ENCODE measurements at regions not wholly inside any gene's neighbourhood (a gene's known extent, or its start where the extent isn't known, plus 50 kb on each side); places are given as distances from the start of the nearest gene placed in this dataset.

DNA sequence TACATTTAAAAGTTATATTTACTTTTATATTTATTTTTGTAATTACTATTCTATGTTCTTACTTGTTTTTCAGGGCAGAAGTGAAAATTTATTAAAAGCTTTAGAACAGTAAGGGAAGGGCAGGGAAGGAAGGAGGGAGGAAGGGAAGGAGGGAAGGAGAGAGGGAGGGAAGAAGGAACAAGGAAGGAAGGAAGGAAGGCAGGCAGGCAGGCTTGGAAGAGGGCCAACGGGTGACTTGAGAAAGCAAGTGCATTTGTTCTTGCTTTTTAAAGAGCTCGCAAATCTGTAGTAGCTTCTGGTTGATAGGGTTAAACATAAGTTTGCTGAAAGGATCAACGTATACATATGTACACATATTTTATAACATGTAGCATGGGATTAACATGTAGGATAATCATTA lies 725.3 kb upstream of the FZD8 start:
- DNase-seq (no peak), ATAC-seq (no peak)
- no peak overlapping the region for H3K4me3 Mint-ChIP-seq
- 73% methylated on average over 1 of the region's 3 CpGs for WGBS (ENCODE audit: insufficient coverage)
- Histone ChIP-seq H3K9me3 (ENCODE audit: control insufficient read depth, insufficient read depth, low read length) (peaks cover 4% of the 10 kb centered on the region), H3K36me3 (ENCODE audit: control insufficient read depth, insufficient read depth, low read length) (no peaks in the 10 kb centered on the region), H3K4me1 (ENCODE audit: control insufficient read depth, insufficient read depth, low read length) (peaks cover 5% of the 10 kb centered on the region), H3K4me3 (ENCODE audit: low read length) (no peak overlapping the region), H3K27ac (ENCODE audit: low read length) (no peak overlapping the region), H3K27me3 (ENCODE audit: control insufficient read depth, insufficient read depth, low read length) (no peaks in the 10 kb centered on the region)
- H3K27ac Mint-ChIP-seq: no peak overlapping the region
- TF ChIP-seq, protein P1, sequence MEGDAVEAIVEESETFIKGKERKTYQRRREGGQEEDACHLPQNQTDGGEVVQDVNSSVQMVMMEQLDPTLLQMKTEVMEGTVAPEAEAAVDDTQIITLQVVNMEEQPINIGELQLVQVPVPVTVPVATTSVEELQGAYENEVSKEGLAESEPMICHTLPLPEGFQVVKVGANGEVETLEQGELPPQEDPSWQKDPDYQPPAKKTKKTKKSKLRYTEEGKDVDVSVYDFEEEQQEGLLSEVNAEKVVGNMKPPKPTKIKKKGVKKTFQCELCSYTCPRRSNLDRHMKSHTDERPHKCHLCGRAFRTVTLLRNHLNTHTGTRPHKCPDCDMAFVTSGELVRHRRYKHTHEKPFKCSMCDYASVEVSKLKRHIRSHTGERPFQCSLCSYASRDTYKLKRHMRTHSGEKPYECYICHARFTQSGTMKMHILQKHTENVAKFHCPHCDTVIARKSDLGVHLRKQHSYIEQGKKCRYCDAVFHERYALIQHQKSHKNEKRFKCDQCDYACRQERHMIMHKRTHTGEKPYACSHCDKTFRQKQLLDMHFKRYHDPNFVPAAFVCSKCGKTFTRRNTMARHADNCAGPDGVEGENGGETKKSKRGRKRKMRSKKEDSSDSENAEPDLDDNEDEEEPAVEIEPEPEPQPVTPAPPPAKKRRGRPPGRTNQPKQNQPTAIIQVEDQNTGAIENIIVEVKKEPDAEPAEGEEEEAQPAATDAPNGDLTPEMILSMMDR (IDR thresholded peaks at IDR 0.05): no peak
- H3K27me3 Mint-ChIP-seq (ENCODE audit: low read depth in 2 of 2): no peaks in the 10 kb centered on the region
- intact Hi-C loops (cut with micrococcal nuclease): no loop called here
- H3K9me3 Mint-ChIP-seq: peaks cover 6 to 8% of the 10 kb centered on the region in 2 donors
- peaks cover 9 to 18% of the 10 kb centered on the region in 2 donors for H3K4me1 Mint-ChIP-seq
- H3K36me3 Mint-ChIP-seq: no peaks in the 10 kb centered on the region

DNA sequence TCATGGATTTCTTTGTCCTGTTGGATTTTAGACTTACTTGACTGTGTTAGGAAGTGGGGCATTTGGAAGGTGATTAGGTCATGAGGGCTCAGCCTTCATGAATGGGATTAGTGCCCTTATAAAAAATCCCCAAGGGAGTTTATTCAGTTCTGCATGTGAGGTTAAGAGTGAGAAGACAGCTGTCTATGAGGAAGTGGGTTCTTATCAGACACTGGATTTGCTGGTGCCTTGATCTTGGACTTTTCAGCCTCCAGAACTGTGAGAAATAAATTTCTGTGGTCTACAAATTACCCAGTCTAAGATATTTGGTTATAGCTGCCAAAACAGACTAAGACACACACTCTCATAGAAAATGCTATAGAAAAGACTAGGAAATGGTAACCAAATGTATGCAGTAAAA lies 724.7 kb upstream of the FZD8 start:
- Histone ChIP-seq H3K27ac (ENCODE audit: low read length) (no peak overlapping the region), H3K27me3 (ENCODE audit: control insufficient read depth, insufficient read depth, low read length) (no peaks in the 10 kb centered on the region), H3K4me3 (ENCODE audit: low read length) (no peak overlapping the region), H3K4me1 (ENCODE audit: control insufficient read depth, insufficient read depth, low read length) (peaks cover 5% of the 10 kb centered on the region), H3K36me3 (ENCODE audit: control insufficient read depth, insufficient read depth, low read length) (no peaks in the 10 kb centered on the region), H3K9me3 (ENCODE audit: control insufficient read depth, insufficient read depth, low read length) (peaks cover 4% of the 10 kb centered on the region)
- Mint-ChIP-seq H3K36me3 (no peaks in the 10 kb centered on the region), H3K27ac (no peak overlapping the region), H3K9me3 (peaks cover 2 to 7% of the 10 kb centered on the region in 2 donors), H3K4me3 (peak overlapping the region; percentile 6), H3K27me3 (ENCODE audit: low read depth in 2 of 2) (no peaks in the 10 kb centered on the region), H3K4me1 (peaks cover 9 to 18% of the 10 kb centered on the region in 2 donors)
- ATAC-seq (peak in 1 of 3 donors; percentile 63), DNase-seq (no peak)
- intact Hi-C loops (cut with micrococcal nuclease): no loop called here
- TF ChIP-seq, protein P1 (IDR thresholded peaks at IDR 0.05): no peak

DNA sequence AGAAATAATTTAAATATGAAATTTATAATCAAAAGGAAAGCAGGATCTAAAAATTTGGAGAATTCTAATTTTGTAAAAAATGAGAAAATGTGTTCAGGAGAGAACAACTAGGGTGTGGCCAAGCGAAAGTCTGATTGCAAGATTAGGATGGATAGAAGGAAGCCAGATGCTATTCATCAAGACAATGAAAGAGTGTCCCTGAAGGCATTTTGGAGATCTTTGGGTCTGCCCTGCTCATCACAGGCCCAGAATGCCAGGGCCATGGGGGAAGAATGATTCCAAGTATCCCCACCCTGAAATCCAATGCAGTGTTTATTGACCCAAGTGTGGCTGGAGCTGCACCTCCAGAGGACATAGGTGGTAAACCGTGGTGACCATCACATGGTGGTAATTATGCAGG lies 724.0 kb upstream of the FZD8 start:
- 80% methylated on average over 2 of the region's 2 CpGs for WGBS (ENCODE audit: insufficient coverage)
- H3K4me3 ChIP-seq (ENCODE audit: low read length): no peak overlapping the region

DNA sequence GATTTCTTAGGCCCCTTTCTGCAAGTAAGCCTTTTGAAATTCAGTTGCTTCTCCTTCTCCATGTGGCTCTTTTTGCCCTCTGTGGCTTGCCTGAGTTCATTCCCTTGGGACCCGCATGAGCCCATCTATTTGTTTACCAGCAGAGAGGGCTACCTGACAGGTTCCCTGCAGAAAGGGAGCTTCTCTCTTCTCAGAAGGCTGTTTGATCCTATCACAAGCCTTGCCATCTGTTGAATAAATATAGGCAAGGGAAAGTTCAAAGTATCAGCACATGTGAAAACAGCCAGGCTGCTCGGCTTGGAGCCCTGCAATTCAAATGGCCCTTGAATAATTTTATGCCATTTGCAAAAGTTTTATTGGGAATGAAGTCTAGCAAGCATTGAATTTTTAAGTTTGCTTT lies 720.2 kb upstream of the FZD8 start:
- DNase-seq (no peak), ATAC-seq (no peak)
- 91% methylated on average over 2 of the region's 2 CpGs for WGBS (ENCODE audit: insufficient coverage)
- Mint-ChIP-seq H3K4me3 (no peak overlapping the region), H3K4me1 (peaks cover 9 to 18% of the 10 kb centered on the region in 2 donors), H3K27ac (no peak overlapping the region), H3K36me3 (no peaks in the 10 kb centered on the region), H3K27me3 (ENCODE audit: low read depth in 2 of 2) (no peaks in the 10 kb centered on the region), H3K9me3 (peaks cover 0 to 4% of the 10 kb centered on the region in 2 donors)
- Histone ChIP-seq H3K27ac (ENCODE audit: low read length) (no peak overlapping the region), H3K4me1 (ENCODE audit: control insufficient read depth, insufficient read depth, low read length) (peaks cover 5% of the 10 kb centered on the region), H3K9me3 (ENCODE audit: control insufficient read depth, insufficient read depth, low read length) (peaks cover 4% of the 10 kb centered on the region), H3K4me3 (ENCODE audit: low read length) (no peak overlapping the region), H3K36me3 (ENCODE audit: control insufficient read depth, insufficient read depth, low read length) (no peaks in the 10 kb centered on the region), H3K27me3 (ENCODE audit: control insufficient read depth, insufficient read depth, low read length) (no peaks in the 10 kb centered on the region)
- TF ChIP-seq, protein P1 (IDR thresholded peaks at IDR 0.05): no peak
- intact Hi-C loops (cut with micrococcal nuclease): no loop called here

More for the DNA sequence above, 724.0 kb upstream of the FZD8 start:
- H3K4me3 Mint-ChIP-seq: no peak overlapping the region
- H3K27ac ChIP-seq (ENCODE audit: low read length): no peak overlapping the region
- H3K27ac Mint-ChIP-seq: no peak overlapping the region
- TF ChIP-seq, protein P1 (IDR thresholded peaks at IDR 0.05): no peak
- ATAC-seq (no peak), DNase-seq (no peak)
- peaks cover 2 to 7% of the 10 kb centered on the region in 2 donors for H3K9me3 Mint-ChIP-seq
- peaks cover 5% of the 10 kb centered on the region for H3K4me1 ChIP-seq (ENCODE audit: control insufficient read depth, insufficient read depth, low read length)
- no peaks in the 10 kb centered on the region for H3K27me3 ChIP-seq (ENCODE audit: control insufficient read depth, insufficient read depth, low read length)
- H3K9me3 ChIP-seq (ENCODE audit: control insufficient read depth, insufficient read depth, low read length): peaks cover 4% of the 10 kb centered on the region
- H3K36me3 Mint-ChIP-seq: no peaks in the 10 kb centered on the region
- H3K27me3 Mint-ChIP-seq (ENCODE audit: low read depth in 2 of 2): no peaks in the 10 kb centered on the region
- peaks cover 9 to 18% of the 10 kb centered on the region in 2 donors for H3K4me1 Mint-ChIP-seq
- intact Hi-C loops (cut with micrococcal nuclease): no loop called here
- no peaks in the 10 kb centered on the region for H3K36me3 ChIP-seq (ENCODE audit: control insufficient read depth, insufficient read depth, low read length)

Measured in natural killer cell (primary cell).